ENCODE measurements at regions not wholly inside any gene's neighbourhood (a gene's known extent, or its start where the extent isn't known, plus 50 kb on each side); places are given as distances from the start of the nearest gene placed in this dataset.

- no peak for TF ChIP-seq EZH2phosphoT487 (IDR thresholded peaks at IDR 0.05; ENCODE audit: insufficient read depth, low read depth)
- no peak for TF ChIP-seq EZH2 (IDR thresholded peaks at IDR 0.05; ENCODE audit: insufficient read depth, poor library complexity, severe bottlenecking)
Measured at GRCh38 chr12:61220337-61220736, 1039.9 kb upstream of the USP15 start.
